HTR-8/SVneo (cell line): ENCODE measurements at regions not wholly inside any gene's neighbourhood (a gene's known extent, or its start where the extent isn't known, plus 50 kb on each side); places are given as distances from the start of the nearest gene placed in this dataset.
"Not testable (repeated sequence)": the region's sequence is repeated elsewhere in the genome, so short reads cannot be mapped to it uniquely, and the experiment has no call there.

Source experiments
- DNase-seq: peaks from one replicate; pipeline ENCODE4 v3.0.0; 2011; ENCODE audit warnings: low spot score, mixed read lengths; ENCODE audit not compliant: insufficient read length
- FAIRE-seq: peaks from 2 replicates; lab custom pipeline; 2011; peaks lifted over from hg19 to GRCh38; lab: Jason Lieb, UNC

DNA sequence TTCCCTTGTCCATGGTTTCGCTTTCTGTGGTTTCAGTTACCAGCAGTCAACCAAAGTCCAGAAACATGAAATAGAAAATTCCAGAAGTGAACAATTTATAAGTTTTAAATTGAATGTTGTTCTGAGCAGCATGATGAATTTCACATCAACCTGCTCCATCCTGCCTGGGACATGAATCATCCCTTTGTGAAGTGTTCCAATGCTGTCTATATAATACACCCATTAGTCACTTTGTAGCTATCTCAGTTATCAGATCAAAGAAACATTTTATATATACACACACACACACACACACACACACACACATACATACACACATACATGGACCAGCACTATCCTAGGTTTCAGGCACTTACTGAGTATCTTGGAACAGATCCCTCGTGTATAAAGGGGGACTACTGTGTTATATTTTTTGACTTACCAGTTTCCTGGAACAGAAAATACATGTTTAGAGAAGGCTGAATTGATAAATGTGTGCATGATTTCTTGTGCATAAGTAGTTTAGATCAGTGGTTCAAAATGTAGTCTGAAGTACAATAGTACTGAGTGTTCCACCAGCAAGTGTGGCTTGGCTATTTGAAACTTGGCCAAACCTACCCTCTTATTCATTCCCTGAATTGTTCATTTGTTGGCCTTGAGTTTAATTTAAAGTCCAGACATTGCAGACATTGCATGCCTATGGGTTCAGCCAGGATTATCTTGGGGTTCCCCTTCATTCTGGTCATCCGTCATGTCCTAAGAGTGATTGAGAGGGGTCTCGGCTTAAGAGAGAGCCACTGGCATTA lies 510.0 kb downstream of the GADD45G start:
- no peak for DNase-seq
- no peak for FAIRE-seq

DNA sequence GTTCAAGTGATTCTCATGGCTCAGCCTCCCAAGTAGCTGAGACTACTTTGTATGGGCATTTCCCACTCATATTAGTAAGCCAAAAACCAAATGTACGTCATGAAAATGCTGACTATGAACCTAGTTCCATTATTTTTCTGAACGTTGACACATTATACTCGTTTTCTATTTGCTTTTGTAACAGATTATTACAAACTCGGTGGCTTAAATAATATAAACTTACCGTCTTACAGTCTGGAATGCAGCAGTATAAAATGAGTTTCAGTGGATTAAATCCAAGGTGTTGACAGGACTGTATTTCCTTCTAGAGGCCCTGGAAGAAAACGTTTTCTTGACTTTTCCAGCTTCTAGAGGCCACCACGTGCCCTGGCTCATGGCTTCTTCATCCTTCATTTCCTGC lies 517.0 kb downstream of the GADD45G start:
- no peak for DNase-seq
- no peak for FAIRE-seq

DNA sequence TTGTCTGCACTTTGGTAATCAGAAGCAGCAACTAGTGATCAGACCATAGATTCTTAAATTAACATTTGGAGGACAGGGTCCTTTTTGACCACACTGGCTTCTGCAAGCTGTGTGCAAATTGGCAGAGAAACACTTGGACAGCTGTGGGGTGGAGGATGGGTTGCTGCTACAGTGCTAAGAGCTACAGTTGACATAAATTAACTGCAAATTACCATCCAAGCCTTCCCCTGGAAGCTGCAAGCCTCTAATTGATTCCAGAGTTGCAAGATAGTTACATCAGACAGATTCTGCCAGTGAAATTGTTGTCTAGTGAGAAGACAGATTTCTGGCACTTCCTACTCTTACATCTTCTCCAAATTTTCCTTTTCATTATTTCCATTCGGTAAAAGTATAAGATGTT lies 517.7 kb downstream of the DIRAS2 start:
- FAIRE-seq (no peak), DNase-seq (no peak)

DNA sequence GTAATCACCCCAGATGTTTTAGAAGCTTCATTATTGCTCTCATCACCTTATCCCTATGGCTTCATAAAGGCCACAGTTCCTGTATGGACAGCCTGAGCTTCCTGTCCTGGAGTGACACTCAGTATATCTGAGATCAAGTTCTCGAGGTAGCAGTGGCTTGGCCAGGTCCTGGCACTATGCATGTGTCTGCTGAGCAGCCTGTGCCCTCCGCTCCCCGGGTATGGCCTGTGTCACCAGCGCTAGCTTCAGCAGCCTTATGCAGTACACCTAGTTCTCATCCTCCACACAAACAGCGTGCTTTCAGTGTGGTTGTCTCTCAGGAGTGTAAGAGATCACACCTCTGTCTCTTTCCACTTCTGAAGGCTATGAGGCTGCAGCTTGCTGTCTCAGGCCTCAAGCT lies 514.7 kb downstream of the DIRAS2 start:
- FAIRE-seq (no peak), DNase-seq (no peak)

DNA sequence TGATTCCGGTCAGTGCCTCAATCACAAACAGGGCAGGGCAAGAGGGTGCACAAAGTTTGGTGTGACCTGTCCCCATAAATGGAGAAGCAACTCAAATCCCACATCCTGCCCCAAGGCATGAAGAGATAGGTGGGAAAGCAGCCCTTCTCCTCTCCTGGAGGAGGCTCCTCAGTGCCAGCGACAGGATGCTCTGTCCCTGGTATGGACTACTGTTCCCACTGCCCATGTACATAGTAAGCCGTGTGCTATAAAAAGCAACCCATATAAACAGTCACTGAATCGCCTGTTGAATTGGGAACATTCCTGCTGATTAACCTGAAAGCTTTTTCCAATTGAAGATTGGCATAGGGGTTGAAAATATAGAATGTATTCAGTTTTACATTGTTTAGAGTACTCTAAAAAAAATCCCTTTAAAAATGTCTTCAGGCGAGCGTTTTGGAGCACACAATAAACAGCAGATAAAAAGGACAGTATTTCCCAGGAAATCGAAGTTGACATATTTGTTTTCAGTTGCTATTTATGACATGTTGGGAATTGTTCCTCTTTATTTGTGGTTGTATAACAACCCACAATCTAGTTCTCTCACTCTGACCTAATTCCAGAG lies 513.9 kb downstream of the DIRAS2 start:
- FAIRE-seq (no peak), DNase-seq (no peak)

DNA sequence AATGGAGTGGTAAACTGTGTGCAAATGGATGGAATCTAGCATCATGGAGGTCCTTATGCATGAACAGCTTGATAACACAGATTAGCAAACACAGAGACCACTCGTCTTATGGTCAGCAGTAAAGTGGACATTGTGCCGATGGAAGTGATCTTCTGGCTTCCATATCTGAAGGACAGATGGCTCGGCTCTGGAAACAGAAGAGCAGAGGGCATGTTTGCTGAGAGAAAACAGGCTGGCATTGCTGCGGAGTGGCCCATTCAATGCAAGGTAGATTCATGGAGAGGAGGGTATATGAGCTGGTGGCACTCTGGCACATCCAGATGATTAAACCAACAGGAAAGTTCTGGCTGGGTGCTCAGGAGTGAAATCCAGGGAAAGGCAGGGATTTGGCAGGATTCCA lies 513.2 kb downstream of the DIRAS2 start:
- no peak for DNase-seq
- FAIRE-seq = no peak

DNA sequence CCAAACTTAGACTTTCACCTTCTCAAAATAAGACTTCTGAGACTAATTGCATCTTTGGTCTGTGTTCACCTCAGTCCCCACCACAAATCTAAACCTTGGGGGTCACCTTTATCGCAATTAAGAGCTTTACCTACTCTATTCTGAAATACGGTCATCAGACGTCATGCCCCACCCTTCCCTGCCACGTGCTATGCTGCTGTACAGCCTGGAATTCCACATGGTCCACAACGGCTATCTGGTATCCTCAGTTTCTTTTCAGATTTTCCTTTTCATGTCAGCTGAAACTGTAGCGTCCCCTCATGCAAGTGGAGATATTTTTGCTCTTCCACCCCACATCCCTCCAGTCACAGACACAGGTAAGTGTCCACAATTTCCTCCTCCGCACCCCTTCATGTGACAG lies 511.1 kb downstream of the DIRAS2 start:
- FAIRE-seq (no peak), DNase-seq (no peak)

DNA sequence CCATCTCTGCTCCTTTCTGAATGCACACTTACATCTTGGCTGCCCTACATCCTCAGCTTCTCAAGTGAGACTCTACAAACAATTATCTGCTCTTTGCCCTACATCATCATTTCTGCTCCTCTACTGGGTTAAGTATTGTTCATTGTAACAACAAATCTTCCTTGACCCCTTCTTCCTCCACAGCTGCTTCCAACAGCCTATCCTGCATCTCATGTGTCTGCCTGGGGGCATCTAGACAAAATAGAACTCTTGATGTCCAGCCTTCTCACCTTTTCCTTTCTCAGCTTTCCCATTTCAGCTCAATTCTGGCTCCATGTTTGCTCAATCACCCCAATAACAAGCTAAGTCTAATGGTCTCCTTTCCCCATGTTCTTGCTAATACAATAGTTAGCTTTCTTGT lies 509.8 kb downstream of the DIRAS2 start:
- DNase-seq (no peak), FAIRE-seq (no peak)

DNA sequence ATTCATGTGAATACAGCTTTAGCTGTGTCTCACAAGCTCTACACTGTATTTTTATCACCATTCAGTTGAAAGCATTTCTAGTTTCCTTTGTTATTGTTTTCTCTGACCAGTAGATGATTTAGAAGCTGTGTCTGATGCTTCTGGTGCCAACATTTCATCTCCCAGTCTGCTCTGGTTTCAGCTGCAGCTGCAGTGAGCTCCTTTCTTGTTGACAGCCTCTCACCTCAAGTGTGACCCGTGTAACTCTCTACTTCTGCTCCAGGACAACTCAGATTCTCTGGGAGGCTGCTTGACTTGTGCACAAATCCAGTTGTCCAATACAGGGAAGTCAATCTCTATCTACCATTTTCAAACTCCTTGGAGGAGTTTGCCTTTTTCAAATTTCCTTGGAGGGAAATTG lies 504.8 kb downstream of the DIRAS2 start:
- FAIRE-seq (no peak), DNase-seq (no peak)

DNA sequence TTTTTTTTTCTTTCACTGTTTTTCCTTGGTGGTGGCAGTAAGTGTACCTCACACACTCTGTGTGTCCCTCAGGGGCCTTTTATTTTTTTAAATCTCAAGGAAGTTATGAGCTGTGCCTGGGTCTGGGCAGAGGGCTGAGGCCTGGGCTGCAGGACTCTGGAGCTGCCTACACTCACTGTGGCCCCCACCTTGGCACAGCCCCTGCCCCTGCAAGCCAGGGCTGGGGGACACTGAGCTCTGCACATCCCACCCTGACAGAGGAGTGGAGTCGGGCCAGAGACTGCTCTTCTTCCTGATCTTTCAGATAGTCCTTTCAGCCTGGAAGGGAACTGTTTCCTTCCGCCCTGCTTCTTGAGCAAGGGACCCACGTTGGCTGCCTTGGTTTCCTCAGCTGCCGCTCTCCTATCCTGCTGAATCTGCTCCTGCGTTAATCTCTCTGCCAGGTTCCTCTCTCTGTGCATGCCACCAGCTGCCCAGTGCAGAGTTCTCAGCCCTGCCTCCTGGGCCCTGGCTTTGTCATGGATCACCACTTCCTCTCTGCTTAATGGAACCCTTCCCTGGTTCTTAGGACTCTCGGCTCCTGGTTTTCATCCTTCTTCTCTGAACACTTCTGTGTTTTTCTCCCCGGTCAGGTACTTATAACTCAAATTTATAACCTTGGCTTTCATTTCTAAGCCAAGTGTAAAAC lies 502.3 kb downstream of the DIRAS2 start:
- DNase-seq (no peak), FAIRE-seq (no peak)

DNA sequence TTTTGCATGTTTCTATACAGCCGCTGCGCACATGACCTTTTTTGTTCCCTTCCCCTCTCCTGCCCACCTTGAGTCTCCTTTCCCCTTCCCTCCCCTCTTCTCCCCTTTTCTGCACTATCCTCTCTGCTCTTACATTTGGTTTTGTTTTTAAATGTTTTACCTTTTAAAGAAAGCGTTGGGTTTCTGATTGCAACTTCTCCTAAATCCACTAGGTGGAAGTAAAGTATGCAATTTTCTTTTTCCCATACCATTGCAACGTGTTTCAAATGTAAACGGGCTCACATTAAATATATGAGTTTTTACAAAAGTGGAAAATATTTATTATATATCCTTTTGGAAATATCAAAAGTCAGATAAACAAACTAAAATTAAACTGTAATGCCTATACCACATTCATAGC lies 500.9 kb downstream of the DIRAS2 start:
- FAIRE-seq (no peak), DNase-seq (peak; percentile 7)

DNA sequence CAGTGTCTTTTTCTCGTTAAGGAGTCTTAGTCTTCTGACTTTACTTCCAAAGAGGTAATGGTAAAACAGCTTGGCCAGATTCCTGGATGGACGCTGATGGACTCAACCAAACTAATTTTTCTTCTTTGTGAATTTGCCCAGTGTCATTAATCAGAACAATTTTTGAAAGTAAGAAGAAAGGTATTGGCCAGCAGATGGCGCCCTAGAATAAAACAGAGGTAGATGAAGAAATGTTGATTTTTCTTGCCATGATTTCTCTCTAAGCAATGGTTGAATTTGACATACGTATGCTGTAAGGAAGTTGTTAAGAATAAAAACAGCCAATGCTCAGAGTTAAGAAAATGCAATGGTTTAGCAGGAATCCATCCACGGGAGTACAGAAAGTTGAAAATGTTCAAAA lies 500.0 kb downstream of the DIRAS2 start:
- DNase-seq (no peak), FAIRE-seq (no peak)

DNA sequence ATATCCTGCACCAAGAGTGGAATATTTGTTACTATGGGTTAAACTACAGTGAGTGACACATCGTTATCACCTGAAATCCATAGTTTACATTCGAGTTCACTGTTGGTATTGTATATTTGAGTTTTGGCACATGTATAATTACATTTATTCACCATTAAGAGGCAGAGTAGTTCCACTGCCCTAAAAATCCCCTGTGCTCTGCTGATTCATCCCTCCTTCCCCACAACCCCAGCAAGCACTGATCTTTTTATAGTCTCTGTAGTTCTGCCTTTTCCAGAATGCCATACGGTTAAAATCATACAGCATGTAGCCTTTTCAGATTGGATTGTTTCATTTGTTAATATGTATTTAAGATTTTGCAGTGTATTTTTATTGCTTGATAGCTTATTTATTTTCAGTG lies 495.2 kb downstream of the DIRAS2 start:
- DNase-seq = no peak
- no peak for FAIRE-seq

DNA sequence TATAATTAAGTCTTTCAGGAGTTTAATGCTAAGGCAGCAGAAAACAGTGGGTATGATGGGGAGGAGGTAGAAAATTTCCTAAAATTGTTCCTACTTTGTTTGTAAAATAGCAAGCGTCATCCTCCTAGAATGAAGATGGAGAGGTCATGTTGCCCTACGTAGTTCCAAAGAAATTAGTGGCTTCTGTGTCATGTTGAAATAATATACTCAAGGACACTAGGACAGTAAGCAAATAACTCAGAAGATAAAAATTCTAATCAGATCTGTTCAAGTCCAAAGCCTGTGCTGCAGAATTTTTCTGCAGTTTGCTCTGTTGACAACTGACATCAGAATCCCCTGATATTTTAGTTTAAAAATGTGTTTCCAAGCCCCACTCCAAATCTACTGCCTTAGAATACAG lies 486.3 kb downstream of the DIRAS2 start:
- no peak for FAIRE-seq
- DNase-seq = no peak

DNA sequence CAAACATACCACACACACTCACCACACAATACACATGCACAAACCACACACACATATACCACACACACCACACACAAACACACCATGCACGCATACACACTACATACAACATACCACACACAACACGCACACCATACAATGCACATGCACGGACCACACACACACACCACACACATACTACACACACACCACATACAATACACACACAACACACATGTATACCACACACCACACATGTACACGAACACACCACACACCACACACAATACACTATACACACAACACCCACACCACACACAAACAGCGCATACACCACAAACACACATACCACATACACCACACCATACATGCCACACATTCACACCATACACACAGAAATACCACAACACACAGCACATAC lies 480.3 kb downstream of the DIRAS2 start:
- DNase-seq (no peak), FAIRE-seq (peak; percentile 66)

DNA sequence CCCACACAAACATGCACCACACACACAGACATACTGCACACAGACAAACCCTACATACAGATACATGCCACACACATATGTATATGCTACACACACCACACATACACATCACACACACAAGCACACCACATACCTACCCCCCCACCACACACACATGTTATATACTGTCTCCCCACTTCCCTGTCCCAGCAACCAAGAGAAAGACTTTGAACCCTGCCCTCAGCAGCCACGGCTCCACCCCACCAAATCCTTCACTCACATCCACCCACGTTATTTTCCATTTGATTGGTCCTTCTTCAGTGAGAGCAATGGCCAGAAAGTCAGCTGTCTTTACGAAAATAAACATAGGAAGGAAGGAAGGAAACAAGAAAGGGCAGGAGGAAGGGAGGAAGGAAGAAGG lies 479.8 kb downstream of the DIRAS2 start:
- no peak for DNase-seq

DNA sequence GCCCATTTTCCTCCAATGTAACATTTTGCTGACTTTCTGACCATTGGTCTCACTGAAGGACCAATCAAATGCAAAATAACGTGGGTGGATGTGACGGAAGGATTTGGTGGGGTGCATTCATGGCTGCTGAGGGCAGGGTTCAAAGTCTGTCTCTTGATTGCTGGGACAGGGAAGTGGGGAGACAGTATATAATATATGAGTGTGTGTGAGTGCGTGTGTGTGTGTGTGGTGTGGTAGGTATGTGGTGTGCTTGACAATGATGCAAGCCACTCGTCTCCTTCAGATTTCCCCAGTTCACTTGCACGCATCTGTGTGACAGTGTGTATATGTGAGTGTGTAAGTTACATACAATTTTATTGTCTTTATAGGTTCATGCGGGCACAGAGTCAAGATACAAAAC lies 477.3 kb downstream of the DIRAS2 start:
- FAIRE-seq (no peak), DNase-seq (no peak)

More for the DNA sequence above, 479.8 kb downstream of the DIRAS2 start:
- FAIRE-seq = no peak

DNA sequence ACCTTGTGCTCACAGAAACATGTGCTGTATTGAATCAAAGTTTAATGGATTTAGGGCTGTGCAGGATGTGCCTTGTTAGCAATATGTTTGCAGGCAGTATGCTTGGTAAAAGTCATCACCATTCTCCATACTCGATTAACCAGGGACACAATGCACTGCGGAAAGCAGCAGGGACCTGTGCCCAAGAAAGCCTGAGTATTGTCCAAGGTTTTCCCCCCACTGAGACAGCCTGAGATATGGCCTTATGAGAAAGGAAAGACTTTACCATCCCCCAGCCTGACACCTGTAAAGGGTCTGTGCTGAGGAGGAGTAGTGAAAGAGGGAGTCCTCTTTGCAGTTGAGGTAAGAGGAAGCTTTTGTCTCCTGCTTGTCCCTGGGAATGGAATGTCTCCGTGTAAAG lies 476.2 kb downstream of the DIRAS2 start:
- not testable (repeated sequence) for FAIRE-seq, DNase-seq

DNA sequence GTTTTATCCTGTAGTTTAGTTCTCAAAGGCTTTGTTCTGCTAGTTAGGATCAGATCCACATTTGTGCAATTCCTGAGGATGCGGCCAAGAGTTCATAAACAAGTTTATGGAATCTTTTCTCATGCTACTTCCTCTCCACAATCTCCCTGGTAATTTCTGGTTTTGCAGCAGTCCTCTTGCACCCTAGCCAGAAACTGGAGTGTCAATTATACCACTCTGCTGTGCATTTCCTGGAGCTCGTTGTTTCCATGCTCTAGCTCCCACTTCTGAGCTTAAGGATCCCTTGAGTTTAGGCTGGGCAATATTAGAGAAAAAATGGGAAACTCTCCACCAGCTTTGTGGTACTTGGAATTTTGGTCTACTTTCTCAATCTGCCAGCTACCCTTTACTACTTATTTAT lies 474.7 kb downstream of the DIRAS2 start:
- FAIRE-seq (no peak), DNase-seq (no peak)

DNA sequence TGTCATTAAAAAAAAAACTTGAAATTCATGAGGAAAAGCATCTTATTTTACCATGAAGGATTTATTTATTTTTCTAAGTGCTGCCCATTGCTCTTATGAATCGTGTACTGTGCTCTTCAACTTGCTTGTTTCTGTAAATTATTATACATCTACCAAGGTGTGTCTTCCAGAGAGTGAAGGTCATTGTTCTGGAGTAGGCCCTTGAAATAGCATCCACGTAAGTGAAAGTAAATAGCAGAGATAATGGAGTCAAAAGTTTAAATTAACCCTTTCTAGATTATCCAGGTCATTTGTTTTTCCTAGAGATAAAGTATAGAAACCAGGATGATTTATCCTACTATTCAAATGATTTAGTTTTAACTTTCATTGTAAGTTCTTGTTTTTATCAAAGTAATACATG lies 473.1 kb downstream of the DIRAS2 start:
- no peak for FAIRE-seq
- no peak for DNase-seq

DNA sequence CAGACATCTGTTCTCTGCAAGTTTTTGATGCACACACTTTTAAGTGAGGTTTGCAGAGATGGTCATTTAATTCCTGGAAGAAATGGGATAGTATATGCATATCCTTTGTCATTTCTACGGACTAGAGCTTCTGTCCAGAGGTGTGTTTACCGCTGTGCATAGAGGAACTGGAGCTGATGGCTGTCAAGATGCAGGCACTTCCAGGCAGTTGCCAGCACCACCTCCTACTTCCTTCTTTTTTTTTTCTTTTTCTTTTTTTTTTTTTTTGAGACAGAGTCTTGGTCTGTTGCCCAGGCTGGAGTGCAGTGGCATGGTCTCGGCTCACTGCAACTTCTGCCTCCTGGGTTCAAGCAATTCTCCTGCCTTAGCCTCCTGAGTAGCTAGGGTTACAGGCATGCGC lies 468.7 kb downstream of the DIRAS2 start:
- not testable (repeated sequence) for DNase-seq, FAIRE-seq
